LNCAP (cell line): ENCODE measurements at regions not wholly inside any gene's neighbourhood (a gene's known extent, or its start where the extent isn't known, plus 50 kb on each side); places are given as distances from the start of the nearest gene placed in this dataset.

Source experiments
- CTCF ChIP-seq: fragments of 450-650 bp; IDR thresholded peaks from 2 replicates; pipeline ENCODE4 v1.5.1; 2017; ENCODE audit warnings: mild to moderate bottlenecking

DNA sequence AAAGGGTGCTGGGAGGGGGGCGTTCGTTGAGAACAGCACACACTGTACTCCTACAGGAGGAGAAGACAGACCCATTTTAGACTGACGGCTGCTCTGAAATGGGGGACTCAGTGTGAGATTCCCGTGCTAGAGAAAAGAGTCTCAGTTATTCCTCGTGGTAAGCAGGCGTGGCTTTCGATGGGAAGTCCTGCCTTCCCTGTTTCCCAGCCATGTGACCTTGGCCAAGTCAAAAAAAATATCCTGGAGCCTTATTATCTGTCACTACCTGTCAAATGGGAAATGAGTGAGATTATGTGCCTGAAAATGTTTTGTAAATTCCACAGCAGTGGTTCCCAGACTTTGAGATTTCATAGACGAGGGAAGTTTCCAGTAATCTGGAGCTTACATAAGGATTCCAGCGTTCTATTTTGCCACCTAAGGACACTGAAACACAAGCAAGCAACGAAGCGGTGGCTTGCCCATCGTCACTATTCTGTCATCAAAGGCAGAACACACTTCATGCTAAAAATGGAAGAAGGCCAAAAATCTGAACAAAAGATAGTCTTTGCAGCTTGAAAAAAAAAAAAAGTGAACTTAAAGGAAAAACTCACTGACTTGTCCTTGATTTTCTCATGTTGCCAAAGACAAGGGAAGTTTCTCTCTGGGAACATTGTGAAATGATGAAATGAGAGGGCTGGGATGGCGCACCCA is 253.4 kb upstream of the RPL38 start:
- no peak for TF ChIP-seq CTCF

GRCh38 chr17:73950593-73950914 is 252.9 kb upstream of the RPL38 start:
- no peak for TF ChIP-seq CTCF

DNA sequence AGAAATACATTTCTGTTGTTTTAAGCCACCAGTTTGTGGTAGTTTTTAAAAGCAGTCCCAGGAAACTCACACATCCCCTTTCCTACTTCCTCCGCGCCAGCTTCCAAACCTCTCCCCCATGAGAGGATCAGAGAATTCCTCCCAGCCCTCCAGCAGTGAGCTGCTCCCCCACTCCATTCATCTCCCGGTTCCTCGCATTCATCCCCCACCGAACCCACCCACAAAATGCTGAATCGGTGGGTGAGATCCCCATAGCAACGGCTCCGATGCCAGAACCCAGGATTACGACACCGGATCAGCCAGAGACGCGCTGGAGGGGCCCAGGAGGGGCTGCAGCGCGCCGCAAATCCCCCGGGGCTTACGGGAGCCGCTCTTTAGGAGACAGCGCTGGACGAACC is 251.4 kb upstream of the RPL38 start:
- TF ChIP-seq CTCF, result no peak

GRCh38 chr17:73952480-73953205 is 250.8 kb upstream of the RPL38 start:
- peak; percentile 18; the same call in 1 of the 2 replicates for TF ChIP-seq CTCF

DNA sequence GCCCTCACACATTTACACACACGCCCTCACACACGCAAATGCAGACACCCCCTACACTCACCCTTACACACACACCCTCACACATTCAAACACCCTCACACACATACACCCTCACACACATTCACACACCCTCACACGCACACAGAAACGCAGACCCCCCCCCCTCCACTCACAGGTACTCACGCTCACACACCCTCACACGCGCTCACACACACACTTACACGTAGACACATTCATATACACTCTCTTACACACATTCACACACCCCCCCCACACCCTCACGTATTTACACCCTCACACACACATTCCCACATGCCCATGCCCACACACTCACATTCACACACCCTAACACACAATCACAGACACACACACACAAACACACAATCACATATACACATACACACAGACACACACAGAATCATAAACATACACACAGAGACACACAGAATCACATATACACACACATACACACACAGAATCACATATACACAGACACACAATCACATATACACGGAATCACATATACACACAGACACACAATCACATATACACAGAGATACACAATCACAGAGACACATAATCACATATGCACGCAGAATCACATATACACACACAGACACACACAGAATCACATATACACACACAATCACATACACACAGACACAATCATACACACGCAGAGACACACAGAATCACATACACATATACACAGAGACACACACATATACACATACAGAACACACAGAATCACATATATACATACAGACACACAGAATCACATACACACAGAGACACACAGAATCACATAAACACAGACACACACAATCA is 250.1 kb upstream of the RPL38 start:
- no peak for TF ChIP-seq CTCF

DNA sequence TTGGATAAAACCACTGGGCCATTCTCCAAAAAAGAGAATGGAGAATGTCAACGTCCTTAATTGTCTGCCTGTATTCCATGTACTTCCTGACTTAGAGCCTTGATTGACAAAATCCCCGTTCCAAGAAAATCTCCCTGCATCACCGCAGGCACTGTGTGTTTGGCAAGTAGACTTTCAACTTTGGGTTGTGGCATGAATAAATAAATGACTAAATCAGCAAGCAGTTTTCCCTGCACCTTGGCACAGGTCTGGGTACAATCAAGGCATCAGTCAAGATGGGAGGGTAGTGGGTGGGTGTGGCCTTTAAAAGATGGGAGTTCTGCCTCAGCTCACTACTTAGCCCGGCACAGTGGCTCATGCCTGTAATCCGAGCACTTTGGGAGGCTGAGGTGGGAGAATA is 248.5 kb upstream of the RPL38 start:
- TF ChIP-seq CTCF, result no peak

GRCh38 chr17:73955616-73956015 is 247.9 kb upstream of the RPL38 start:
- no peak for TF ChIP-seq CTCF
